SIG-M5 treated with dmso at 0.1 percent for 504 hours (cell line): ENCODE measurements at regions not wholly inside any gene's neighbourhood (a gene's known extent, or its start where the extent isn't known, plus 50 kb on each side); places are given as distances from the start of the nearest gene placed in this dataset.
A peak's percentile ranks its signal among the peaks of the same experiment; 100 is the strongest.

Source experiments
- DNase-seq: peaks from one replicate; lab custom pipeline; 2025; ENCODE audit not compliant: unreplicated experiment; lab: John Stamatoyannopoulos, UW

DNA sequence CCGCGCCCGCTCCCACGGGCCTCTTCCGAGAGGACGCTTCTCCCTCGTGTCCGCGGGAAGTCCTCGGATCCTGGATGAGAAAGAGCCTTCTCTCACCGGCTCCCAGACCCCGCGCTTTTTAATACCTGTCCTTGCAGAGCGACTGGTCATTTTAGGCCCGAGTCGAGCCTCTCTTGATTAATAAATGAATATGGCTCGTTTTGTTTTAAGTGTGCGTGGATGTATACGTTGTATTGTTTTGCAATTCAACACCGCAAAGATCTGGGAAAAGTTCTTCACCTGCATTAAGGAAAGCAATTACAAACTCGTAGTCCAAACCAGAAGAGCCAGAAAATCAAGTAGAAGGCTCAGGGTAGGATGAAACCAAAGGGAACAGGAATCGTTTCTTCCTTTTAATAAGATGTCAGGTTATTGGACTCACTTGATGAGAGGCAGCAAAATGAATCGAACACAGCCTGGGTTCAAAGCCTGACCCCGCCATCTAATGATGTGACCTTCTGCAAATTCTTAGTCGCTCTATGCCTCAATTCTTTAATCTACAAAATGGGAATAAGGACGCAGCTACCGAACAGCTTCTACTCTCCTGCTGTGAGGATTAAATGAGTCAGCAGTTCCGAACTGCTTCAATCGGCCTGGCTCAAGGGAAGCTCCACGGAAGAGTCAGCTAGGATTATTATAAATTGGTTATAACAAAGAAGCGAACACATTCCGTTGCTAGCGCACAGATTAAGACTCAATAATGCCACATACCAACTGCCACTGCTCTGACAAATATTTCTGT is 277.8 kb upstream of the NEBL start:
- peak; percentile 21 for DNase-seq

DNA sequence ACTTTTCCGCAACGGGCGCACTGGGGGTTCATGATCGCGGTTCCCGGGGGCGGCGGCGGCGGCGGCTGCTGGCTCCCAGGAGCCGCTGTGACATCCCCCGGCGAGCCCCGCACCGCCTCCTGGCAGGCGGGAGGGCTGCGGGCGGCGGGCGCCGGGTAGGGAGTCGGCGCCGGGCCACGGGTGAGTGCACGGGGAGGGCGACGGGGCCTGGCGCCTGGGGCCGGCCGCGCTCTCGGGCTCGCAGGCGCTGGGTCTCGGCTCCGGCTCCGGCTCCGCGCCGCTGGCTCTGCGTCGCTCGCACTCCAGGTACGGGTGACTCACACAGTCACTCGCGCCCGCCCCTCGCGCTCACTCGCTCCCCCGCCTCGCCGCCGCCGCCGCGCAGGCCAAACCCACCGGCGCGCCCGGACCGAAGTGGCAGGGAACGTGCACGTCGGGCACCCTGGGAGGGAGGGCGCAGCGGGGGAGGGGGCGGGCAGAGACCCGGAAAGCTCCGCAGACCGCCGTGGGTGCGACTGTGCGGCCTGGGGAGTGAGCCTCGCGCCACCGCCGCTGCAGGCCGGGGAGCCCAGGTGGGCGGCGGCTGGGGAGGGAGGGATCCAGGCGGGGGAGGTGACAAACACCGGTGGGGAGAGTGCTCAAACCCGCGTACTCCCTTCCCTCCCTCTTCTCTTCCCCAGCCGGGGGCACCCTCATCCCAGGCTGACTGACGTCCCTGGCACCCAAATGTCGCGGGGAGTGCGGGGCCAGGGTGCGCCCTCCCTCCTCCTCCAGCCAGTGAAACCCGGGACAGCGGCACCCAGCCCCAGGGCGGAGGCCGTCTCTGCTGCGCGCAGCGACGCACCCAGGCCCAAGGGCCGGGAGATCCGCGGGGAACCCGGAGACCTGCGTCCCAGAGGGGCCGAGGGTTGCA is 276.9 kb upstream of the NEBL start:
- peak; percentile 6 for DNase-seq

DNA sequence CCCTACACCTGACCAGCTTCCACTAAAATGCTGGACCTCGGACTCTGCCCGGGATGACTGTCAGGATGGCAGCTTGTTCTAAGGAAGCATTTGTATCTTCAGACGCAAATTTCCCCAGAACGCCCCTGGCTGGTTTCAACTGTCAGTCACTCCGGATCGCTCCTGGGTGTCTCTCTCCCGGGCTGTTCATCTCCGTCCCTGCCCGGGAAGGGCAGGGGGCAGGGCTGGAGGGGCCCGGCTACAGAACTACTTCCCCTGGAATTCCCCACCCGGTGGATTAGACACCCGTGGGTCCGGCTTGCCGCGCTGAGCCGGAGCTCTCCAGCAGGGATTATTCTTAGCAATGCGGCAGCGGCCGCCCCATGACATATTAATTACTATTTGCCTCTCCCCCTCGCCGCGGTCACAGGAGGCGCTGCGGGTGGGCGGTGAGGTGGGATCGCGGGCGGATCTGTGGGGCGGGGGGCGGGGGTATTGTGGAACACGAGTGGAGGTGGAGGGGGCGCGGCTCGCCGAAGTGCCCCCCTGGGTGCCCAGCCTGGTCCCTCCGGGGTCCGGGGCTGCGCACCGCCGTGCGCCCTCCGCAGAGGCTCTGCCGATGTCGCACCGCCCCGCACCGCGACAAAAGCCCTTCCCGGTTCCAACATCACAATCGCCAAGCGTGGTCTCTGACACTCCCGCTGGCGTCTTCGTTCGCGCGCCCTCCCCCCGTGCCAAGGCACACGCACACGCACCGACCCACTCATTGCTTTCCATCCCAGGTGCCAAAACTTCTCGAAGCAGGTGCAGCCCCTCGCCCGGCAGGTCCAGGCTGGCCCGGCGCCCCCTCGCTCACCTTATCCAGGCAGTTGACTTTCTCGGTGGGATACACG is 276.1 kb upstream of the NEBL start:
- no peak for DNase-seq

DNA sequence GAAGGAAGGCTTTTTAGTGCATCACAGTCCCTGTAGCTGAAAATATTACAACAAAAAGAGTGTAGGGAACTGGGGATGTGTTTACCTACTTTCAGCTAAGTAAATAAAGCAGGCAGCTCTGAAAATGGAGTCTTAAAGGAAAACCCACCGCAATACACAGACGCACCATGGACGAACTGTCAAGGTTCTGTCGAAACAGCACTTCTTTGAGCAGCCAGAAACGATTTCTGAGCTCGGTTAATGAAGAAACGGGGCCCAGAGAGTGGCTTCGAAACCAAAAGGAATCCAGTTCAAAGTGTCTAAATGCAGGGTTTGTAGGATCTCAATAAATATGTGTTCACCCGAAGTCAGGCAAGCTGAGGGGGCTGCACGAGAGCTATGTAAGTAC is 275.4 kb upstream of the NEBL start:
- DNase-seq = no peak

DNA sequence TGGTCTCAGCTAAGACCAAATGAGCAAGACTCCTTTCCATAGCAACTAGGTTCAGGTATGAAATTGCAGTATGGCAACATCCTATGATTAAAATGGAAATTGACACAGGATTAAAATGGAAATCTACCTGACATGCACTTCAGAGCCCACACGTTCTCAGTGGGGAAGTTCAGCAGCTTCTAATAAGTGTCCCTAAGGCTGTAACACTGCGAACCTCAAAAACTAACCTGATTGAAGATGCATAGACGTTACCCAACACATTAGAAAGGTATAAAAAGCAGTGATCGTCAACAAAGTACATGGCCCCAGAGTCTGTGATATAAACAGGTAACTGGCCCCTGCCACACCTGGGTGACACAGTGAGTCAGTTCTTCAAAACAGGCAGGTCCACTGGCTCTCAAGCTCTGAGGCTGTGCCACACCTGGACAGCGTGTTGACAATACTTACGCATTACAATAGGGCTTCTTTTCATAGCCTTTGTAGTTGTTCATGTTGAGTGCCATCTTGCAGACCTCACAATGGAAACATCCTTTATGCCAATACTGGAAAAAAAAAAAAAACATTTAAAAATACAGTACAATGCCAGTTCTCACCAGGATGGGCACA is 274.9 kb upstream of the NEBL start:
- no peak for DNase-seq

DNA sequence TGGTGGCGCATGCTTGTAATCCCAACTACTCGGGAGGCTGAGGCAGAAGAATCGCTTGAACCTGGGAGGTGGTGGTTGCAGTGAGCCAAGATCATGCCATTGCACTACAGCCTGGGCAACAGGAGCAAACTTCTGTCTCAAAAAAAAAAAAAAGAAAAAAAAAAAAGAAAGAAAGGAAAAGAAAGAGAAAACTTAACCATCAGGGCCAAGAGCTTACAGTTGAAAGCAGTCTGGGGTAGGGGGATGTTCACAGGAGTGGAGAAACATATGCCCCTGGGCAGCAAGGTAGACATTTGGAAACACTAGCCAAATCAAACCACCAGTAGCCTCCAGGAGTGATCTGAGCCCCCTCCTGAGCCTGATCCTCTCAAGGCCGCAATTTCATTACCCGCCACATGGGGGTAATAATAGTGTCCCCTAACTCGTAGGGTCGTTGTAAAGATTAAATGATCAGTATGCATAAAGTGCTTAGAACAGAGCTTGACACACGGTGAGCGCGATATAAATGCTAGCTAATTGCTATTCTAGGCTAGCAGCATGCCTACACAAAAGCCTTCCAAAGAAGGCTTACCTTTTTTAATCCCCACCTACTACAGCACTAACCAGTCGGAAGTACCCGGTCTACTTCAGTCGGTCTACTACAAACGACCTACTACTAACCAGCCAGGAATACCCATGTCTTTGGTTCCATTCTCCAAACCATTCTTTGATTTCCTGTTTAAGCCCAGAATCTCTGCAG is 274.3 kb upstream of the NEBL start:
- no peak for DNase-seq

DNA sequence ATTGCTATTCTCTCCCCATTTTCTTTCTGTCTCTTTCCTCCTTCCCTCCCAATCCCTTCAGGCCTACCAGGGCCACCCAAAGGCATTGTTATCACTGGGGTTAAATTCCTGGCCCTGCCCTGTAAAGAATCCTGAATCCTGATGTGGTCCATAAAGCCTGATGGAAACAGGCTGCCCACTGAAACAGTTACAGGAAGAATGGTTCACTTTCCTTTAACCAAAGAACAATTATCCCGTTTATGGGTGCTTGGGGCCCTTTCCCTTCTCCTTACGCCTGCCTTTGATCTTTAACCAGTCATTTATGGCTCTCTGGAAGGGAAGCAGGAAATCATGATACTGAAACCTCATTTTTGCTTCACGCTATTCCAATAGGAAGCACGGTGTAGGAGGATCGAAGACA is 273.1 kb upstream of the NEBL start:
- DNase-seq = no peak

DNA sequence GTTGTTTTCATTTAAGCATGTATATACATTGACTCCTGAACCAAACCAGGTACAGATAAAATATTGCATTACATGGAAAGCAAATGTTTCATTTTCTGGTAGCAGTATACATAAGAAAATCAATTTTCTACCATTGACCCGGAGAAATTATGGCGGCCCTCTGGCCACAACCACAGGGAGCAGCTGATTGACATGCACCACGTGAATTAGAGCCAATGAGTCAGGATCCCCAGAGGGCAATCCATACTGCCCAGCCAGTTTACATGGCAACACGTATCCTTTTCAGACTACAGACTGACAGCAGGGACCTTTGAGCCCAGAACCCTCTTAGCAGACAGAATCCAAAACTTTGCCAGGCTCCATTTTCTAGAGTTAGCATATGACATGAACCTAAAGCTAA is 272.2 kb upstream of the NEBL start:
- DNase-seq = no peak

DNA sequence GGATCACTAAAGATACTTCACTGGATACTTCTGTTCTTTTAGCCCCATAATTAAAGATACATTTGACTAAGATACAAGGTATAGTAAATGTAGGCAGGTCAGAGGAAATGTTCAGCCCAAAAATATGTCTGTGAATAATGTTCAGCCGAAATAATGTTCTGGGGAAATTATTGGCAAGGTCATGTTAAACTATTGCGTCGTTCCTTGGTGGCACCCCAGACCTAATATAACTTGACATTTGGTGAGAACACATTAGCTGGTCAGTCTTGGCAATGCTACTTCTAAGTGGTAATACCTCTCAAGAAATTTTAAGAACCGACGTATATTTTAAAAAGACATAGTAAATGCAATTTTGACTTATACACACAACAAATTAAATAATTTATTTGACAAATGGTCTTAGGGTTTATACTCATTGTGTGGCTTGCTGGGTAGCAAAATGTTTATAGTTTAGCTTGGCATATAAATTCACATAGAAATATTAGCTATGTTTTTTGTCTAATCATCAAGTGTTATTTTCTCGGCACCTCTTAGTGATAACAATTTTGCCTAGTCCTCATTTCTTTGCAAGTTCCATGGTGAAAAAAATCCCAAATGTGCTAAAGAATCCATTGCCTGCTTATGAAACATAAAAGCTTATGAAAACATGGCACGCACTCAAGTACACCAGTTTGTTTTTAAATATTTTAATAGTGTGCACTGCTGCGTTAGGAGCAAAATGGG is 270.3 kb upstream of the NEBL start:
- no peak for DNase-seq

DNA sequence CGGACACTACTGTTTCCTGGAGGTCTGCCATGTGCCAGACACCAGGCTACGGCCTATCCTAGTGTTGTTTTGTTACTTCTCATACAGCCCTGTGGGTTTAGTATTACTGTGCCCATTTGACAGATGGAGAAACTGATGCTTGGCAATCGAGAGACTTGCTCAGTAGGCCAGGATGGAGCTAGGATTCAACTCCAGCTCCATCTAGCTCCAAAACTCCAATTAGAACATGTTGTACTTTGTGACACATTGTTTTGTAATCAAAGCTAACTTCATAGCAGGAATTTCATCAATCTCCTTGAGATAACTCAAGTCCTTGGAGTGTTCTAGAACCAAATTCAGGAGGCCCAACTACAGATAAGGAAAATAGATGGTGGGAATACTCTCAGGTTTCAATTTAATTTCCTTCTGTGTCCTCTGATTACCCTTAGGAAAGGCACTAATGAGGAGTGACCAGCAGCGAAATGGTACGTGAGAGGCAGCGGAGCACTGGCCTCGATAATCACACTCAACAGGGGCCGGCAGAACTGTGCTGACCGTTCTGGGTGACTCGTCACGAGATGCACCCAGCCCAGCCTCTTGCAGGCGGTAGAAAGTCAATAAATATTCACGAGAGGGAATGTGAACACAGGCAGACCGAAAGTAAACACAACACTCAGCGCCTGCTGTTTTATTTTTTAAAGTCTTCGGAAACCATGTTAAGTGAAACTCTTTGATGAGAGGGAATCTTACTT is 269.6 kb upstream of the NEBL start:
- DNase-seq = no peak

DNA sequence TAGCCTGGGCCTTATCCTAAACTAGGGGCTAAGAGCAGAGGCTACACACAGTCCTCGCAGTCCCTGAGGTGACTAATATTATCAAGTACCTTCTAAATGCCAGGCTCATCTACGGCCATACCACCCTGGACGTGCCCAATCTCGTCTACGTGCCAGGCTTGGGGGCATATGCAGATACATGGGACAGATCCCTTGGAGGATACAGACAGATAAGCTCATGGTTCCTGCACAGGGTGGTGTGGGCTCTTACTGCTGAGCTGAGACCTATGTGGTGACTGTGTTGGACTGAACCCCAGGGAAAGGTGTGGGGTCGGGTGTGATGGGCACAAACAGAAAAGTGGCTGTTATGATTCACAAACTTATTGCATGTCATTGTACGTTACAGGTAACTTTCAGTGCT is 268.4 kb upstream of the NEBL start:
- DNase-seq = no peak

DNA sequence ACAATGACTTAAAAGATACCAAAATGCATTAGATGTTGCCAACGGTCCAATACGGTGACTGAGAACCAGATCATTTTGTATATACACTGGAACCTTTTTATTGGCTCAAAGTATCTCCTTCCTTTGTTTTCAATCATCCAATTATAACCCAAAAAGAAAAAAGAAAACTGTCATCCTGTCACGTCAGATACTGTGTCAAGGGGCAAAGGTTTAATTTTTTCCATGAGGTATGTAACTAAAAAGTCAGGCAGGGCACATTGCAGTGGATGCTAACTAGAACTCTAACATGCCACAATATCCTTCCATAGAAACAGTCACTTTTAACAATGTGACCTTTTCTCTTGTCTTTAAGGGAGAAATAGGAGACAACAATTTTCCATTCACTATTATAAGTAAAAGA is 267.6 kb upstream of the NEBL start:
- no peak for DNase-seq

DNA sequence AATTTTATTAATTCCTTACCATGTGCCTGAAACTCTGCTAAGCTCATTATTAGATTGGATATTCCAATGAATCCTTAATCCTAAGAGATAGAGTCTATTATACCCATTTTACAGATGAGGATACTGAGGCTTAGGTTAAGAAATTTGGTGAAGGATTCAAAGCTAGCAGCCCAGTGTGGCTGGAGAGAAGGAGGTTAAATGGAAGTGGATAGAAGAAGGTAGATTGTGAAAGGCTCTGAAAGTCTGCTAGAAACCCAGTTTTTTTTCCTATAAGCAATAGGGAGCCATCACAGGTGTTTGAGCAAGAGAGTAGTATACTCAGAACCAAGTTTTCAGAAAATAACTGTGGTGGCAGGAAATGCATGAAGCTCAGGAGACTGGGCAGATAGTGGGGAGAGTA is 265.8 kb upstream of the NEBL start:
- no peak for DNase-seq

DNA sequence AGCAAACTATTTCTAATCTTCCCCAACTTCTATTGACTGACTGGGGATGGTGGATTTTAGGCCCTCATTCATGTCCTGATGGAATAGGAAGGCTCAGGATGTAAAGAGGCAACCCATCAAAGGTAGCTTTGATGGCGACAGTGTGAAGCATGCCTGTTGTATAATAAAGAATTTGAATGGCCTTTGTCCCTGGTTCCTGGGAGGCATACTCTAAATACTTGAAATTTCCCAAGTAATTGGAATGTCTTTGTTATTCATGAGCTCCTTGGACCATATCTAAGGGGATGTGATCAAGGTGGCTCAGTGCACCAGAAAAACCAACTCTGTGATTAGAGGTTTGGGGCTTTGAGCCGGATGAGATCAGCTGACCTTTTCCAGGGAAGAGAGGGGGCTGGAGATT is 264.5 kb upstream of the NEBL start:
- DNase-seq = no peak

DNA sequence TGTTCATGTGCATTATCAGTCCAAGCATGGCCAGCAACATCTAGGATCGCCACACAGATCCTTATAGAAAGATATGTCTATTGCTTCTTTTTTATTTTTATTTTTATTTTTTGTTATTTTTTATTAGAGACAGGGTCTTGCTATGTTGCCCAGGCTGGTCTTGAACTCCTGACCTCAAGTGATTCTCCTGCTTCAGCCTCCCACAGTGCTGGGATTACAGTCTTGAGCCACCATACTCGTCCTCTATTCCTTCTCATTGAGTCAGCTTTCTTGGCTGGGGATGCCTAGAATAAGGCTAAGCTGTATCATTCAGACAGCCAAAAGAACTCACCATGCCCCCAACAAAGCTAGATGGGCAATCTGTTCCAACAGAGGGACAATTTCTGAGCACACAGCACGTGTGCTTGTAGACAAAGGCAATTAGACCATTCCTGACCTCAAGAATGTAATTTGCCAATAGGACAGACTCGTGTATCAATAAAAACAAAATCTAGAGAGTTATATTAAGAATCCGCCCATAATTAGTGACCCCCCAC is 264.0 kb upstream of the NEBL start:
- no peak for DNase-seq

DNA sequence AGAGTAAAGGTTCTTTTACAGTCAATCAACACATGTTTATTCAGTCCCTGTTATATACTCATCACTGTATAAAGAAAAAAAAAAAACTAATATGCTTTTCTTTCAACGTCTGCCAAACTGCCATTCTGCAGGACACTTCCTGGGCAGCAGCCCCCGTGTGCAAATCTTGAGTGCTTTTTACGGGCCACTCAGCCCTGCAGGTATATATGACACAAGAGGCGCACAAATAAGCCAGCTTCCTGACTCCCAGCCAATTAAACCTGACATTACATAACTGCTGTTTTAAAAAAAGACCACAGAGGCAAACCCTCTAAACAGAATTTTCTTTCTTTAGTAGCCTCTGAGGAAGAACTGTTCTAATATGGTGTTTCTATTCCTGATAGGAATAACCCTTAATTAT is 263.0 kb upstream of the NEBL start:
- DNase-seq = no peak

DNA sequence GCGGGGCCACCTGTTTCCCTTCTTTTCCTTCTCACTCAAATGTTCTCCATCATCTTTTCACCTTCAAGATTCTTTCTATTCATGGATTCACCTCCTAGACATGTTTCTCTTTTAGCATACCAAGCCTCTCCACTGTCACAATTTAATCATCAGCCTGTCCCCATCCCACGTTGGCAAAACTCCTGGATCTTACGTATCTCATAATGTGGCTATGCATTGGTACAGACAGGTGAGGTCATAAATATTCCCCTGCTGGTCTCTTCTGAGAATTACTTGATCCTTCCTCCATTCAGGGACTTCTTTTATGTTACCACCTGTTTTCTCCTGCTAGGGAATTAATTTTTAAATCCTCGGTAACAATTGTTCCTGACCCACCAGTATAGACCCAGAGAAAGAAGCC is 262.6 kb upstream of the NEBL start:
- no peak for DNase-seq

DNA sequence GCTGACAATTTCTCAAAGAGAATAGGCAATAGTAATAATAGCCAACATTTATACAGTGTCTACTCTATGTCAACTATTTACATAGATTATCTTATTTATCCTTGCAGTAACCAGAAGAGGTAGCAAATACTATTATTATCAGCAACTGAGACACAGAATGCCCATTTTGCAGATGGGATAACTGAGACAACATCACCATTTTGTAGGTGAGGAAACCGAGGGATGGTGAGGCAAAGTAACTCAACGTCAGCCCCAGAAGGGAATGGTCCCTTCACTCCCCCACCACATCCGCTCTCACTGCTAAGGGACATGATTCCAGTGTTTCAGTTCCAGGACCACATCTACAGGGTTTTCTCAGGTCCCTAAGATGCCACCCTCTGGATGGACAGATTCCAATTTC is 261.2 kb upstream of the NEBL start:
- no peak for DNase-seq

DNA sequence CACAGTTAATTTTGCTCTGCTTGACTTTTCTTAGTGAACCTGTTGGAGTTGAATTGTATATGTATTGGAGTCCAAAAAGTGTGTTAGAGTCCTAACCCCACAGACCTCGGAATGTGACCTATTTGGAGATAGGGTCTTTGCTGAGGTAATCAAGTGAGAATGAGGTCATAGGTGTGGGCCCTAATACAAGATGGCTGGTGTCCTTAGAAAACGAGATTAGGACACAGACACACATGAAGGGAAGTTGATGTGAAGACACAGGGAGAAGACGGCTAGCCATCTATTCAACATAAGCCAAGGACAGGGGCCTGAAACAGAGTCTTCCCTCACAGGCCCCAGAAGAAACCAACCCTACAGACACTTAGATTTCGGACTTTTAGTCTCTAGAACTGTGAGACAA is 260.6 kb upstream of the NEBL start:
- DNase-seq = no peak
